ENCODE measurements at regions not wholly inside any gene's neighbourhood (a gene's known extent, or its start where the extent isn't known, plus 50 kb on each side); places are given as distances from the start of the nearest gene placed in this dataset.

DNA sequence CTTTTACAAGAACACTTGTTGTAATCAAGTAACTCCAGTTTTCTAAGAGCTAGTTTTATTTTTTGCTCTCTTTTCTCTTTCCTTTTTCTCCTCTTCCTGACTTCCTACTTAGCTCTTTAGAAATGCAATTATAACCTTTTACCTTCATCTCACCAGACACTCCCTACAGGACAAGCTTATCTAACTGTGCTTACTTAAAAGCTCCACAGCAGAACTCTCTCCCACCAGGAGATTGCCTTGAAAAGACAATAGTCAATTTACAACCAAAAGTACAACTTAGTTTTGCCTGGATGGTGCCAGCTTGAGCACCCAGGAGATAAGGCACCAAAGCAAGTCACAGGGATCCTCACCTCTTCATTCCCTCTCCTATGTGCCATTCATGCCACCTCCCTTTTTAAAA is 573.8 kb upstream of the LMCD1 start:
- no peaks in the 10 kb centered on the region for H3K36me3 ChIP-seq (ENCODE audit: control insufficient read depth, insufficient read depth, low read length)
- DNase-seq (ENCODE audit: low read depth, low spot score) (no peak), ATAC-seq (no peak)
- no peaks in the 10 kb centered on the region for H3K9me3 ChIP-seq (ENCODE audit: control insufficient read depth, insufficient read depth, low read depth, low read length)
- H3K27me3 ChIP-seq (ENCODE audit: control insufficient read depth, insufficient read depth, low read length) = no peaks in the 10 kb centered on the region
- no TSS peak for BruUV-seq (replicated peaks)
- H3K27ac ChIP-seq (ENCODE audit: low read length) = no peak overlapping the region
- CTCF ChIA-PET = no interaction called here
- in situ Hi-C loops (cut with HindIII; ENCODE audit: low pct_unique_long_range_greater_than_20kb, low sequenced_read_pairs) = no loop called here
- POLR2A ChIA-PET = no interaction called here
- TF ChIP-seq SIN3A (IDR thresholded peaks at IDR 0.05; ENCODE audit: borderline replicate concordance, insufficient read depth, low read depth, low read length) (no peak), TCF7L2 (IDR thresholded peaks at IDR 0.05; ENCODE audit: low read depth, low read length) (no peak), POLR2AphosphoS5 (IDR thresholded peaks at IDR 0.05; ENCODE audit: low read depth, low read length) (no peak)
- TF ChIP-seq, protein P1, sequence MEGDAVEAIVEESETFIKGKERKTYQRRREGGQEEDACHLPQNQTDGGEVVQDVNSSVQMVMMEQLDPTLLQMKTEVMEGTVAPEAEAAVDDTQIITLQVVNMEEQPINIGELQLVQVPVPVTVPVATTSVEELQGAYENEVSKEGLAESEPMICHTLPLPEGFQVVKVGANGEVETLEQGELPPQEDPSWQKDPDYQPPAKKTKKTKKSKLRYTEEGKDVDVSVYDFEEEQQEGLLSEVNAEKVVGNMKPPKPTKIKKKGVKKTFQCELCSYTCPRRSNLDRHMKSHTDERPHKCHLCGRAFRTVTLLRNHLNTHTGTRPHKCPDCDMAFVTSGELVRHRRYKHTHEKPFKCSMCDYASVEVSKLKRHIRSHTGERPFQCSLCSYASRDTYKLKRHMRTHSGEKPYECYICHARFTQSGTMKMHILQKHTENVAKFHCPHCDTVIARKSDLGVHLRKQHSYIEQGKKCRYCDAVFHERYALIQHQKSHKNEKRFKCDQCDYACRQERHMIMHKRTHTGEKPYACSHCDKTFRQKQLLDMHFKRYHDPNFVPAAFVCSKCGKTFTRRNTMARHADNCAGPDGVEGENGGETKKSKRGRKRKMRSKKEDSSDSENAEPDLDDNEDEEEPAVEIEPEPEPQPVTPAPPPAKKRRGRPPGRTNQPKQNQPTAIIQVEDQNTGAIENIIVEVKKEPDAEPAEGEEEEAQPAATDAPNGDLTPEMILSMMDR (IDR thresholded peaks at IDR 0.05) = no peak
- TF ChIP-seq, protein P2, sequence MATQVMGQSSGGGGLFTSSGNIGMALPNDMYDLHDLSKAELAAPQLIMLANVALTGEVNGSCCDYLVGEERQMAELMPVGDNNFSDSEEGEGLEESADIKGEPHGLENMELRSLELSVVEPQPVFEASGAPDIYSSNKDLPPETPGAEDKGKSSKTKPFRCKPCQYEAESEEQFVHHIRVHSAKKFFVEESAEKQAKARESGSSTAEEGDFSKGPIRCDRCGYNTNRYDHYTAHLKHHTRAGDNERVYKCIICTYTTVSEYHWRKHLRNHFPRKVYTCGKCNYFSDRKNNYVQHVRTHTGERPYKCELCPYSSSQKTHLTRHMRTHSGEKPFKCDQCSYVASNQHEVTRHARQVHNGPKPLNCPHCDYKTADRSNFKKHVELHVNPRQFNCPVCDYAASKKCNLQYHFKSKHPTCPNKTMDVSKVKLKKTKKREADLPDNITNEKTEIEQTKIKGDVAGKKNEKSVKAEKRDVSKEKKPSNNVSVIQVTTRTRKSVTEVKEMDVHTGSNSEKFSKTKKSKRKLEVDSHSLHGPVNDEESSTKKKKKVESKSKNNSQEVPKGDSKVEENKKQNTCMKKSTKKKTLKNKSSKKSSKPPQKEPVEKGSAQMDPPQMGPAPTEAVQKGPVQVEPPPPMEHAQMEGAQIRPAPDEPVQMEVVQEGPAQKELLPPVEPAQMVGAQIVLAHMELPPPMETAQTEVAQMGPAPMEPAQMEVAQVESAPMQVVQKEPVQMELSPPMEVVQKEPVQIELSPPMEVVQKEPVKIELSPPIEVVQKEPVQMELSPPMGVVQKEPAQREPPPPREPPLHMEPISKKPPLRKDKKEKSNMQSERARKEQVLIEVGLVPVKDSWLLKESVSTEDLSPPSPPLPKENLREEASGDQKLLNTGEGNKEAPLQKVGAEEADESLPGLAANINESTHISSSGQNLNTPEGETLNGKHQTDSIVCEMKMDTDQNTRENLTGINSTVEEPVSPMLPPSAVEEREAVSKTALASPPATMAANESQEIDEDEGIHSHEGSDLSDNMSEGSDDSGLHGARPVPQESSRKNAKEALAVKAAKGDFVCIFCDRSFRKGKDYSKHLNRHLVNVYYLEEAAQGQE (IDR thresholded peaks at IDR 0.05; ENCODE audit: insufficient read depth in 1 of 2, low read depth in 2 of 2, low read length in 1 of 2) = no peak
- no peaks in the 10 kb centered on the region for H3K4me1 ChIP-seq (ENCODE audit: control insufficient read depth, insufficient read depth, low read length)
- intact Hi-C loops (cut with micrococcal nuclease; ENCODE audit: unreplicated experiment) = no loop called here
- no peak overlapping the region for H3K4me3 ChIP-seq (ENCODE audit: low read depth in 2 of 2, low read length in 2 of 2)

DNA sequence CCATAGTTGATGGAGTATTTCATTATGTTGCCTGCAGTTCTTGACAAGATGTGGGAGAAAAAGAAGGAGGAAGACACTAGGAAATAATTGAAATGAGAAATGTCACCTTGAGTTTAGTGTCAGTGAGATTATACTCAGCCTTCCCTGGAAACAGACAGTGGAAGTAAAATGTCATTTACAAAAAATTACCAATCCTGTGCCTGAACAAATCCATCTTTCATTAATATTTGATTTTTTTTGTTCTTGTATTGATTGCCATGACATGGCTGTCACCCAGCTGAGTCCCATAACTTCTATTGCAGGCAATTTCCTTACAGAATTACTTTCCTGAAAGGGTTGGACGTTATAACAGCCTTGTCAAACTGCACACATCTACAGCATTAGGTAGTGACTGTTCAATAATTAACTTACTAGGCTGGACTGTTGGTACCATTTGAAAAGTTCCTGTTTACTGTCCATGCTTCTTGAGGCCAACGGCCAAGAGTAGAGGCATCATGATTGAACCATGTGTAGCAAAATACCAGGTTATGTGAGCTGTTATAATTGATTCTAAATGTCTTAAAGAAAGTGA is 572.2 kb upstream of the LMCD1 start:
- H3K4me1 ChIP-seq (ENCODE audit: control insufficient read depth, insufficient read depth, low read length) = no peaks in the 10 kb centered on the region
- no peak overlapping the region for H3K27ac ChIP-seq (ENCODE audit: low read length)
- no peaks in the 10 kb centered on the region for H3K9me3 ChIP-seq (ENCODE audit: control insufficient read depth, insufficient read depth, low read depth, low read length)
- H3K36me3 ChIP-seq (ENCODE audit: control insufficient read depth, insufficient read depth, low read length) = no peaks in the 10 kb centered on the region
- in situ Hi-C loops (cut with HindIII; ENCODE audit: low pct_unique_long_range_greater_than_20kb, low sequenced_read_pairs) (no loop called here), intact Hi-C loops (cut with micrococcal nuclease; ENCODE audit: unreplicated experiment) (no loop called here)
- POLR2A ChIA-PET = no interaction called here
- TF ChIP-seq, protein P2 (IDR thresholded peaks at IDR 0.05; ENCODE audit: insufficient read depth in 1 of 2, low read depth in 2 of 2, low read length in 1 of 2) = no peak
- TF ChIP-seq, protein P1 (IDR thresholded peaks at IDR 0.05) = no peak
- no peak for TF ChIP-seq TCF7L2 (IDR thresholded peaks at IDR 0.05; ENCODE audit: low read depth, low read length)
- TF ChIP-seq POLR2AphosphoS5 (IDR thresholded peaks at IDR 0.05; ENCODE audit: low read depth, low read length) = no peak
- no peak for TF ChIP-seq SIN3A (IDR thresholded peaks at IDR 0.05; ENCODE audit: borderline replicate concordance, insufficient read depth, low read depth, low read length)
- CTCF ChIA-PET = no interaction called here
- ATAC-seq = no peak
- no peak overlapping the region for H3K4me3 ChIP-seq (ENCODE audit: low read depth in 2 of 2, low read length in 2 of 2)
- no peak for DNase-seq (ENCODE audit: low read depth, low spot score)
- H3K27me3 ChIP-seq (ENCODE audit: control insufficient read depth, insufficient read depth, low read length) = no peaks in the 10 kb centered on the region
- BruUV-seq (replicated peaks) = no TSS peak
